NCI-H1436 treated with DMSO at 0.1 percent for 48 hours (cell line): ENCODE measurements at regions not wholly inside any gene's neighbourhood (a gene's known extent, or its start where the extent isn't known, plus 50 kb on each side); places are given as distances from the start of the nearest gene placed in this dataset.

Source experiments
- DNase-seq: peaks from one replicate; lab custom pipeline; 2025; lab: John Stamatoyannopoulos, UW

GRCh38 chr2:198795419-198795818 lies 662.3 kb downstream of the SATB2 start:
- DNase-seq, result no peak

- no peak for DNase-seq
Measured at GRCh38 chr2:198791623-198792022, 666.1 kb downstream of the SATB2 start.

GRCh38 chr2:198788676-198789075 lies 669.1 kb downstream of the SATB2 start:
- no peak for DNase-seq

GRCh38 chr2:198782734-198783133 lies 675.0 kb downstream of the SATB2 start:
- DNase-seq, result no peak

GRCh38 chr2:198776616-198777406 lies 680.9 kb downstream of the SATB2 start:
- DNase-seq, result no peak

GRCh38 chr2:198775737-198776136 lies 682.0 kb downstream of the SATB2 start:
- DNase-seq, result no peak

- no peak for DNase-seq
Measured at GRCh38 chr2:198774576-198774975, 683.2 kb downstream of the SATB2 start.

DNA sequence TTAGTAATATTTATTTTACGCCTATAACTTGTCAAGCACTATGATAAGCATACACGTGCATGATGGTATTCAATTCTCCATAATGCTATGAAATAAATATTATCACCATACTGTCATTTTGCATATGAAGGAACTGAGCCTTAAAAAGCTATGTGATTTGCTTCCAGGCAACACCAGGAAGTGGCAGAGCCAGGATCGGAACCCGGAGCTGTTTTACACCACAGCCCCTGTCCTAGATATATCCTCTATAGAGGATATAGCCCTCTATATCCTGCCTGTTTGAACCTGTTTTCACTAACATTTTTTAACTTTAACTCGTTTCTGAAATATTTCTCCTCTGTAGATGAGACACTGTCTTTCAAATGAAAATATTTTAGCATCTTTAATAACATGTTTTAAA lies 690.0 kb downstream of the SATB2 start:
- no peak for DNase-seq

- no peak for DNase-seq
Measured at GRCh38 chr2:198763793-198764192, 693.9 kb downstream of the SATB2 start.

DNA sequence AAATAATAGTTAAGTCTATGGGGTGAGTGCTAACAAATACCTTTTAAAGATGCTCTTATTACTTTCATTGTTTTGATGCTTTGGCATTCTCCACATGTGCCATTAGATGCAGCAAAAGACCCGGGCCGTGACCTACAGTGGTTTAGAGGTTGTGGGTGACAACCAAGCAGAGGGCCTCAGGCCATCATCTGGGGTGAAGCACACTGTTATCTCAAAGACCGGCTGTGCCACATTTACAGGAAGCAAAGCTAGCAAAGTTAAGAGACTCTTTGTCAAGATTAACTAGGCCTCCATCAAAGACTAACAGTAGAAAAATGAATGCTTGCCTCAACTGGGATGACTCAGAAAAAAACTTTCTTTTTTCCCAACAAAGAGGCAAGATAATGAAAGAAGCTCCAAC lies 695.3 kb downstream of the SATB2 start:
- no peak for DNase-seq

DNA sequence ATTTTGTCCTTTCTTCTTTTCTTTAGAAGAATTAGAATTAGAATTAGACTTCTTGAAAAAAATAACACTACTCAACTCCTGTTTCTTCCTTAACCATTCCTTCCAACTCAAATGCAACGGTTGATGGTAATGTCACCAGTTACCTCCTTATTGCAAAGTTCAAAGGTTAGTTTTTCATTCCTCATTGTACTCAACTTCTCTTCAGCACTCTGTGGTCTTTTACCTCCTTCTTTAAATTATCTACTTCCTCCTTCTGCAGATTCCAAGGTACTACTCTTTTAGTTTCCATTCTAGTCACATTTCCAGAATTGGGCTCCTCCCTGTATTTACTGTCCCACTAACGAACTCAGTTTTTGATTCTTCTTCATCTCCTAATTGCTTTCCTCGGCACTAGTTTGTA lies 700.7 kb downstream of the SATB2 start:
- DNase-seq, result no peak

DNA sequence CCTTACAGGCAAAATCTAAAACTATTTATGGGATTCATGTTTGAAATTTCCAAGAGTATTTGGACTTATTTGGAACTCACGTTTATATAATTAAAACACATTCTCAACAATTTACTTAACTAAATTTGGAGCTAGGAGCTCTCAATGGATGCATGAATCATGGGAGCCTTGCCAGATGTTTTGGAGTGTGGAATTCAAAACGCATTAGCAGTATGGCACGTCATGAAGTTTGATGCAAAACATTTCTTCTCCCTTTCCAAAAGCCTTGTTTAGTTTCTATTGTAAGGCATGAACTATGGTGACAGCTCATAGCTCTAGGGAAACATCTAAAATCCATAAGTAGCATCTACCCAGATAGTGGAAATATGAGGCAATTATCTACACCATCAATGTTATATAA lies 701.6 kb downstream of the SATB2 start:
- DNase-seq, result no peak

GRCh38 chr2:198753101-198753500 lies 704.6 kb downstream of the SATB2 start:
- no peak for DNase-seq

GRCh38 chr2:198749364-198749763 lies 708.4 kb downstream of the SATB2 start:
- no peak for DNase-seq

DNA sequence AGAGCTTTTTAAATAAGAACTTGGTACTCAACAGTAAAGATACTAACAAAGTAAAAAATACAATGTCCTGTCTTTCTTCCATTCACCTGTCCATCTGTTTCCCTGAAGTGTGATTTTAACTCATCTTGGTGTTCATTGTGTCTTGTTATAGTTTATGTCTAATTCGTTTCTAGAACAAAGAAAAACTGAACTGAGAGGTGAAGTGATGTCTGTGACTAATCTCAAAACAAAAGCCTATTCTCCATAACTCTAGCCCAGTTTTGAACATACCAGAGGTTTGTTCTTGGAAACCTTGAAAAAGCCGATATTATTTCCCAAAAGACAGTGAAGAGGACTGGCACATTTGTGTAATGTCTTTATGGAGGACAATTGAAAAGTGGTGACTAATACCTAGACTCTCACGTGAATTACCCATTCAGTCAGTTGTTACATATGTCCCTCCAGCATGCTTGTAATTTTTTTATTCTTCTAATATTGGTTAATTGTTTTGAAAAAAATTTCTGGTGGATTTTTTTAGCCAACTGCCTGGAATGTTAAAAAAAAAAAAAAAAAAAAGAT lies 725.8 kb downstream of the SATB2 start:
- DNase-seq, result no peak

GRCh38 chr2:198720266-198720665 lies 737.5 kb downstream of the SATB2 start:
- no peak for DNase-seq

GRCh38 chr2:198717451-198717850 lies 740.3 kb downstream of the SATB2 start:
- no peak for DNase-seq

GRCh38 chr2:198715302-198715835 lies 742.4 kb downstream of the SATB2 start:
- no peak for DNase-seq

DNA sequence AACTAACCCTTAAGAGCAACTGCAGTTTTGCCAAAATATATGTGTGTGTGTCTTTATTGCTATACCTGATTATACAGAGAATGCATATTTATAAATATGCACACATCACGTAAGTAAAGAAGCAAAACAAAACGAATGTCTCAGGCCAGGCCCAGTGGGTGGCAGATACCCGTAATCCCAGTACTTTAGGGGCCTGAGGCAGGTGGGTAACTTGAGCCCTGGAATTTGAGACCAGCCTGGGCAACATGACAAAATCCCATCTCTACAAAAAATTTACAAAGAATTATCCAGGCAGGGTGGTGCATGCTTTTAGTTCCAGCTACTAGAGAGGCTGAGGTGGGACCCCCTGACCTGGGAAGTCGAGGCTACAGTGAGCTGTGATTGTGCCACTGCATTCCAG lies 745.3 kb downstream of the SATB2 start:
- no peak for DNase-seq

- DNase-seq, result no peak
Measured at GRCh38 chr2:198711484-198711883, 746.3 kb downstream of the SATB2 start.

GRCh38 chr2:198710562-198710961 lies 747.2 kb downstream of the SATB2 start:
- DNase-seq, result no peak

GRCh38 chr2:198706476-198707082 lies 751.2 kb downstream of the SATB2 start:
- DNase-seq, result no peak

DNA sequence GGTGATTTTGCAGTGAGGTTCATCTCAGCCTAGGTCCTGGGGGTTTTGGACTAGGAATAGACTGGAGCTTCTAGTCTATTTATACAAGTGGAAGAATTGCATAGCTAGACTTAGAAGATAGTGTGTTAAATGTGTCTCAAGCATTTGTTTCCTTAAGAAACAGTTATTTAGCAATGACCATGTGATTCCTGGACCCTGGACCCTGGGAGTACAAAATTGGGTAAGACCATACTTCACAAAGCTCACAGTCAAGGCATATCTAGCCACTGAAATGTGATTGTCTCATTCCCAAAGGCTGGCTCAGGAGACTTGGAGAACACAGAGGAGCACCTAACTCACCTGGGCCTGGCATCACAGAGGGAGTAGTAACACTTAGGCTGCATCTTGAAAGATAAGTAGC lies 754.5 kb downstream of the SATB2 start:
- DNase-seq, result no peak
